Tibial nerve (tissue), 4 donors: ENCODE measurements at regions not wholly inside any gene's neighbourhood (a gene's known extent, or its start where the extent isn't known, plus 50 kb on each side); places are given as distances from the start of the nearest gene placed in this dataset.

ENCODE experiments used
- DNase-seq, 2 donors: peaks; one replicate each; pipeline ENCODE4 v3.0.0-alpha.2; 2019; ENCODE audit warnings: low spot score in 2 of 2
- H3K27ac ChIP-seq, 4 donors: fragments of 200-600 bp; sonication (generic) in 3 of 4; one replicate each; pipeline ENCODE4 v1.5.1; 2017 to 2019; ENCODE audit warnings: mild to moderate bottlenecking in 1 of 4
- H3K27me3 ChIP-seq, 2 donors: fragments of 200-600 bp; sonication (generic) in 1 of 2; one replicate each; pipeline versions ENCODE4 v1.5.1 to v1.6.0; 2017 to 2019
- H3K36me3 ChIP-seq, 3 donors: fragments of 200-600 bp; sonication (generic); one replicate each; pipeline ENCODE4 v1.5.1; 2018 to 2019
- H3K4me1 ChIP-seq, 4 donors: fragments of 200-600 bp; sonication (generic) in 3 of 4; one replicate each; pipeline ENCODE4 v1.5.1; 2017 to 2019
- H3K4me3 ChIP-seq, 4 donors: fragments of 200-600 bp; sonication (generic) in 3 of 4; one replicate each; pipeline ENCODE4 v1.5.1; 2017 to 2019; ENCODE audit warnings: mild to moderate bottlenecking in 1 of 4, moderate library complexity in 1 of 4
- H3K9me3 ChIP-seq, 4 donors: fragments of 200-600 bp; sonication (generic) in 3 of 4; one replicate each; pipeline ENCODE4 v1.5.1; 2017 to 2019
- EP300 ChIP-seq, 2 donors: sonication (generic); formaldehyde crosslinking; IDR thresholded peaks; one replicate each; pipeline ENCODE4 v1.6.1; 2017; ENCODE audit warnings: antibody characterized with exemption in 2 of 2, mild to moderate bottlenecking in 1 of 2
- POLR2A ChIP-seq, 2 donors: fragments of 450-650 bp; IDR thresholded peaks; one replicate each; pipeline ENCODE4 v1.6.1; 2017; ENCODE audit warnings: antibody characterized with exemption in 2 of 2, mild to moderate bottlenecking in 2 of 2, moderate library complexity in 2 of 2
- WGBS, 2 donors: methylation state at CpG; one replicate each; pipeline ENCODE4 v1.1.5; 2018; 5-methylcytosine and 5-hydroxymethylcytosine counted together
- TF ChIP-seq, protein P1 (sequence below), 5 experiments: fragments of 200-600 bp in 3 of 5; fragments of 450-650 bp in 2 of 5; sonication (generic) in 3 of 5; IDR thresholded peaks; one replicate each; pipeline ENCODE4 v1.5.1; 2016 to 2019; ENCODE audit warnings: antibody characterized with exemption in 5 of 5, mild to moderate bottlenecking in 3 of 5, moderate library complexity in 2 of 5

DNA sequence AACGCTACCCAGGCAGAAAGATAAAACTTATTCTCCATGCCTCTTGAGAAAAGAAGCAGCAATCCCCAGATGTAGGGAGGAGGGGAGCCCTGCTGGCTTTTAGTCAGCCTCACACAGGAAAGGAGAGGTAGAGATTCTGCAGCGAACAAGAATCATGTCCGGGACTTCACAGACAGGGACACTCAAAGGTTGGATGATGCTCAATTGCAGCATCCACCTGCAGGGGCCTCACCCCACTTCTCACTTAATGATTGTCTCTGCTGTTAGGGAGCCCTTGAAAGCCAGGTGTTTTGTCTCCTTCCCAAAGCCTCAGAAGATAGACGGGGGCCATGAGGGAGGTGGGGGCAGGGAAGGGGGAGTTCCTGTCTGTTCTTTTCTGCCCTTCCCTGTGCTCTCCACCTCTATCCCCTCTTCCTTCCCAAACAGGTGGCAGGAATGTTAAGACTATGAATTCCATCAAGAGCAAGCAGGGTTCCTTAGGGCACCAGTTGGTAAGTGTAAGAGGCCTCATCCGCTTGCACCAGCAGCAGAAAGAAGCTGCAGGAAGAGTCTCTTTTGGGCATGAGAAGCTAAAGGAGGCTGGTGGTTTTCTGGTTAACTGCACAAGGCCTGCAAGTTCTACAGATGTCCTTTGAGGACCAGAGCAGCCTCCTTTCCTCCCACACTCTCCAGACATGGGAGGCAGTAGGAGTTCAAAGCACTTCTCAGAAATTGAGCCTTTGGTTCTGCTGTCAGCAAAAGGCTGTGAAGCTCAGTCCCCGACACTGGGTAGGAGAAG, 154.7 kb upstream of the TNP1 start:
- no peaks in the 10 kb centered on the region for H3K27me3 ChIP-seq
- H3K4me1 ChIP-seq: no peaks in the 10 kb centered on the region
- WGBS, 2 donors: 90 to 91% methylated on average over 6 of the region's 6 CpGs
- no peak overlapping the region for H3K27ac ChIP-seq
- no peaks in the 10 kb centered on the region for H3K36me3 ChIP-seq
- DNase-seq: no peak
- no peak for TF ChIP-seq POLR2A (IDR thresholded peaks at IDR 0.05)
- peaks cover 0 to 3% (median 0%) of the 10 kb centered on the region in 4 donors for H3K9me3 ChIP-seq
- H3K4me3 ChIP-seq: no peak overlapping the region

DNA sequence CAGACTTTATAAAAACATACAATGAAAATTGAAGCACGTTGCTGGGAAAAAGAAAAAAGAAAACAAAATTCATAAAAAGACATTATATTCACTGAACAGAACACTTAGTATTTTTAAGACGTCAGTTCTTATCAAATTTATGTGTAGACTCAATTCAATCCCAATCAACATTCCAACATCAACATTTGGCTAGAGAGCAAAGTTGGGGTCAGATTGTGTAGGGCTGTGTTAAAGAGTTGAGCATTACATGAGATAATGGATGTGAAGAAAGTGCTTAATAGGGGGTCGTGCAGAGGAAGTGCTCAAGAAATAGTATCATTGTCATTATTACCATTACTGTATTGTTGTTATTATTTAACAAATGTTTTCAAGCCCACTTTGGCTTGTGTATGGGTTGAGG, 154.1 kb upstream of the TNP1 start:
- DNase-seq: no peak
- WGBS, 2 donors: 36 to 47% methylated on average over 3 of the region's 3 CpGs
- Histone ChIP-seq H3K4me3 (no peak overlapping the region), H3K9me3 (no peaks in the 10 kb centered on the region), H3K27ac (no peak overlapping the region), H3K27me3 (no peaks in the 10 kb centered on the region), H3K4me1 (no peaks in the 10 kb centered on the region), H3K36me3 (no peaks in the 10 kb centered on the region)
- TF ChIP-seq EP300 (IDR thresholded peaks at IDR 0.05) (no peak), POLR2A (IDR thresholded peaks at IDR 0.05) (no peak)
- TF ChIP-seq, protein P1, sequence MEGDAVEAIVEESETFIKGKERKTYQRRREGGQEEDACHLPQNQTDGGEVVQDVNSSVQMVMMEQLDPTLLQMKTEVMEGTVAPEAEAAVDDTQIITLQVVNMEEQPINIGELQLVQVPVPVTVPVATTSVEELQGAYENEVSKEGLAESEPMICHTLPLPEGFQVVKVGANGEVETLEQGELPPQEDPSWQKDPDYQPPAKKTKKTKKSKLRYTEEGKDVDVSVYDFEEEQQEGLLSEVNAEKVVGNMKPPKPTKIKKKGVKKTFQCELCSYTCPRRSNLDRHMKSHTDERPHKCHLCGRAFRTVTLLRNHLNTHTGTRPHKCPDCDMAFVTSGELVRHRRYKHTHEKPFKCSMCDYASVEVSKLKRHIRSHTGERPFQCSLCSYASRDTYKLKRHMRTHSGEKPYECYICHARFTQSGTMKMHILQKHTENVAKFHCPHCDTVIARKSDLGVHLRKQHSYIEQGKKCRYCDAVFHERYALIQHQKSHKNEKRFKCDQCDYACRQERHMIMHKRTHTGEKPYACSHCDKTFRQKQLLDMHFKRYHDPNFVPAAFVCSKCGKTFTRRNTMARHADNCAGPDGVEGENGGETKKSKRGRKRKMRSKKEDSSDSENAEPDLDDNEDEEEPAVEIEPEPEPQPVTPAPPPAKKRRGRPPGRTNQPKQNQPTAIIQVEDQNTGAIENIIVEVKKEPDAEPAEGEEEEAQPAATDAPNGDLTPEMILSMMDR (IDR thresholded peaks at IDR 0.05): no peak

DNA sequence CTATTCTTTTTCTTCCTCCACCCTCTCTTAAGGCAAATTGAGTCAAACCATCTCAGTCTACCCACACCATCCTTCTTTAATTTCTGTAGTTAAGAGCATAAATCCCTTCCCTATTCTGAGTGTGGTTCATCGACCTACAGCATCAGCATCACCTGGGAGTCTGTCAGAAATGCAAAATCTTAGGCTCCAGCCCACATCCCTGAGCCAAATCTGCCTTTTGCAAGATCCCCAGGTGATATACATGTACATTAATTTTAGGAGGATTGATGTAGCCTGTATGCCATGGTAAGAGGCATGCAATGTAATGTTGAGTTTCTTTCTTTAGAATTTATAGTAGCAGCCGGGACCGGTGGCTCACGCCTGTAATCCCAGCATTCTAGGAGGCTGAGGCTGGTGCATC, 151.7 kb upstream of the TNP1 start:
- H3K9me3 ChIP-seq: no peaks in the 10 kb centered on the region
- no peak for DNase-seq
- TF ChIP-seq, protein P1 (IDR thresholded peaks at IDR 0.05): no peak
- TF ChIP-seq POLR2A (IDR thresholded peaks at IDR 0.05) (no peak), EP300 (IDR thresholded peaks at IDR 0.05) (no peak)
- H3K27me3 ChIP-seq: no peaks in the 10 kb centered on the region
- H3K27ac ChIP-seq: no peak overlapping the region
- no peaks in the 10 kb centered on the region for H3K4me1 ChIP-seq
- WGBS, 2 donors: 94% methylated on average over 4 of the region's 4 CpGs
- no peak overlapping the region for H3K4me3 ChIP-seq
- no peaks in the 10 kb centered on the region for H3K36me3 ChIP-seq

DNA sequence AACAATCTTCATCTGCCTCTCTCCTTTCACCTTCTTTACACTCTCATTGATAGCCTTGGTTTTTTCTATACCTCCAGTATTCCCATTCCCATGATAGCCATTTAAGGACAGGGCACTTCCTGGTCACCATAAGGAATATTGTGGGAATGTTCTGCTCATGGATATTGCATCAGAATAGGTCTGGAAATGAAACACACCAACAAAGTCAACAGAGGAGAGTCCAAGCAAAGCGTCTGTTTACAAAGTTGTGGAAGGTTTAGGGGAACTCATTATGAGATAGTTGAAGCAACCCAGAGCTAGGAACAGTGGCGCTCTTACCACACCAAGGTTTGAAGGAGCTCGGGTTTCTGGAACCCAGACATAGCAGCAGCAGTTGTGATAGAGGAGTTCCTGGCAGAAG, 150.3 kb upstream of the TNP1 start:
- peaks cover 0 to 3% (median 0%) of the 10 kb centered on the region in 4 donors for H3K4me1 ChIP-seq
- 90 to 91% methylated on average over 3 of the region's 3 CpGs for WGBS, 2 donors
- TF ChIP-seq, protein P1 (IDR thresholded peaks at IDR 0.05): no peak
- TF ChIP-seq POLR2A (IDR thresholded peaks at IDR 0.05) (no peak), EP300 (IDR thresholded peaks at IDR 0.05) (no peak)
- no peaks in the 10 kb centered on the region for H3K36me3 ChIP-seq
- no peak for DNase-seq
- no peaks in the 10 kb centered on the region for H3K9me3 ChIP-seq
- H3K27me3 ChIP-seq: no peaks in the 10 kb centered on the region
- no peak overlapping the region for H3K4me3 ChIP-seq
- H3K27ac ChIP-seq: no peak overlapping the region

DNA sequence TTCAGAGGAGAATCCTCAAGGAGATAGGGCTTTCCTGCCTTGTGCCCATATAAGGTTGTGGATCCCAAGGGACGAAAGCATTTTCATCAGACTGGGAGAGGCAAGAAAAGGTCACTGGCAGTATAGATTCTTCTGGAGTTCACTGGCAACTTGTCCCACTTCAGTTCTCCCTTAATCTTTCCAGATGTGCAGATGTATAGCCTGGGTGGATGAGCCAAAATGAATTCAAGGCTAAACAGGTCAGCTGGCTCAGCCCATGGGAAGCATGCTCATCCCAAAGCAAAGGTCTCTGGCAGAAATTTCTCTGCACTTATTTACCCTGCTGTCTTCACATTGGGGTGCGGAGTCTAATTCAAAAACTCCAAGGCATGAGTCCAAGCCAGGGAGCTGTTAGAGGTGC, 148.9 kb upstream of the TNP1 start:
- Histone ChIP-seq H3K9me3 (no peaks in the 10 kb centered on the region), H3K27ac (no peak overlapping the region), H3K27me3 (no peaks in the 10 kb centered on the region), H3K4me1 (peaks cover 0 to 5% (median 0%) of the 10 kb centered on the region in 4 donors), H3K4me3 (no peak overlapping the region), H3K36me3 (no peaks in the 10 kb centered on the region)
- DNase-seq: no peak
- 42 to 75% methylated on average over 2 of the region's 2 CpGs for WGBS, 2 donors
- TF ChIP-seq, protein P1 (IDR thresholded peaks at IDR 0.05): no peak
- no peak for TF ChIP-seq POLR2A (IDR thresholded peaks at IDR 0.05)
- no peak for TF ChIP-seq EP300 (IDR thresholded peaks at IDR 0.05)
